Suprapubic skin (tissue), 3 donors: ENCODE measurements at regions not wholly inside any gene's neighbourhood (a gene's known extent, or its start where the extent isn't known, plus 50 kb on each side); places are given as distances from the start of the nearest gene placed in this dataset.

Experiments used
- CTCF ChIP-seq, 2 donors: fragments of 200-600 bp in 1 of 2; fragments of 450-650 bp in 1 of 2; sonication (generic) in 1 of 2; IDR thresholded peaks; one replicate each; pipeline ENCODE4 v1.5.1; 2016 to 2019; ENCODE audit warnings: antibody characterized with exemption in 2 of 2, mild to moderate bottlenecking in 1 of 2, moderate library complexity in 1 of 2
- POLR2A ChIP-seq, 2 donors: fragments of 450-650 bp; IDR thresholded peaks; one replicate each; pipeline ENCODE4 v1.6.1; 2017; ENCODE audit warnings: antibody characterized with exemption in 2 of 2, mild to moderate bottlenecking in 2 of 2, moderate library complexity in 2 of 2

- TF ChIP-seq CTCF (IDR thresholded peaks at IDR 0.05) (no peak), POLR2A (IDR thresholded peaks at IDR 0.05) (no peak)
Observed at GRCh38 chr2:236998236-236998635, 87.5 kb upstream of the COPS8 start.
